Activated CD4-positive, alpha-beta T cell treated with anti-CD3 and anti-CD28 coated beads, Interleukin-2, amount 10 ng/mL, durations not matched to agents 24 days and 14 days (primary cell): ENCODE measurements at regions not wholly inside any gene's neighbourhood (a gene's known extent, or its start where the extent isn't known, plus 50 kb on each side); places are given as distances from the start of the nearest gene placed in this dataset.
"Not testable (repeated sequence)": the region's sequence is repeated elsewhere in the genome, so short reads cannot be mapped to it uniquely, and the experiment has no call there.

Experiments
- DNase-seq: peaks from one replicate; pipeline ENCODE4 v3.0.0; 2022
- H3K27ac Mint-ChIP-seq: one replicate; pipeline ENCODE4 v1.8.0; 2022; ENCODE audit warnings: mild to moderate bottlenecking, mixed read lengths
- H3K27me3 Mint-ChIP-seq: one replicate; pipeline ENCODE4 v1.8.0; 2022; ENCODE audit warnings: mixed read lengths
- H3K36me3 Mint-ChIP-seq: one replicate; pipeline ENCODE4 v1.8.0; 2022; ENCODE audit warnings: low read depth, mild to moderate bottlenecking, mixed read lengths
- H3K4me1 Mint-ChIP-seq: one replicate; pipeline ENCODE4 v1.8.0; 2021; ENCODE audit warnings: mixed read lengths
- H3K4me3 Mint-ChIP-seq: one replicate; pipeline ENCODE4 v1.8.0; 2022; ENCODE audit warnings: mild to moderate bottlenecking, moderate library complexity, mixed read lengths
- H3K9me3 Mint-ChIP-seq: one replicate; pipeline ENCODE4 v1.8.0; 2021; ENCODE audit warnings: mixed read lengths
- intact Hi-C: fragments of 100-400 bp; cut with micrococcal nuclease; formaldehyde crosslinking; loops from one replicate; pipeline ENCODE4 v1.15.1; 2023

DNA sequence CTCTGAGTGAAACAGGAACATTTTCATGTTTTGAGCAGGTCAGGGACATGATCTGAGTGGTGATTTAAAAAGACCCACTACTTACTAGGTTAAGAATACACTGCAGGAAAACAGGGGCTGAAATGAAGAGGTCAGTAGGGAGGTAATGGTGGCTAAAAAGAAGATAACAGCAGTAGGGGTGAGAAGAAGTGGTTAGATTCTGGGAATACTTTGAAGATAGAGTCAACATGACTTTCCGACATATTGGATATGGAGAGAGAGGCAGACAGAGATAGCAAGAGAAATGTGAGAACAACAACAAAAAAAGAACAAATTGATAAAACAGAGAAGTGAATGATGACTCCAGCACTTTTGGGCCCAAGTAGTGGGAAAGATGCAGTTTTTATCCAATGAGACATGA is 168.0 kb downstream of the ALX1 start:
- H3K27me3 Mint-ChIP-seq: no peaks in the 10 kb centered on the region
- no peak overlapping the region for H3K4me3 Mint-ChIP-seq
- H3K36me3 Mint-ChIP-seq: no peaks in the 10 kb centered on the region
- no peaks in the 10 kb centered on the region for H3K4me1 Mint-ChIP-seq
- no peak for DNase-seq
- intact Hi-C loops: loop anchor here (5.0 kb wide), 1 partner anchor 371 kb away; no protein-coding TSS in a partner anchor
- H3K9me3 Mint-ChIP-seq: no peaks in the 10 kb centered on the region
- no peak overlapping the region for H3K27ac Mint-ChIP-seq

DNA sequence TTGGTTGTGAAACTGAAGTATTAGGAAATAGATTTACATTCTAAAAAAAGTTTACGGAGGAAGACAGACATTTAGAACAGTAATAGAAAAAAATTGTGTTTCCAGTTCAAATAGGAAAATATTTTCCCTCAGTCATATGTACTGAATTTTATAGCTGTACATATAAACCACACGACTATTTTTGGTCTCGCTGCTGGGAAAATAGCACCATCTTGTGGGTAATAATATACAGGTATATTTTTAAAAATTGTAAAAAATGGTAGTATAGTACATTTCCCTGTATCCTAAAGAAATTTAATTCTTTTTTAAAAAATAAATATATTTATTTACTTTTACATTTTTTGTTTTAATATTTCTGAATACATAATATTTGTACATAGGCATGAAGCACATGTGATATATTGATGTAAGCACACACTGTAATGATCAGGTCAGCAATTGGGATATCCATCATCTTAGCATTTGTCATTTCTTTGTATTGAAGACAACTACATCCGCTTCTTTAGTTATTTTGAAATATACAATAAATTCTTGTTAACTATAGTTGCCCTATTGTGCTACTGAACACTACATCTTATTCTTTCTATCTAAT is 168.6 kb downstream of the ALX1 start:
- H3K27me3 Mint-ChIP-seq: no peaks in the 10 kb centered on the region
- H3K27ac Mint-ChIP-seq: no peak overlapping the region
- H3K9me3 Mint-ChIP-seq: no peaks in the 10 kb centered on the region
- DNase-seq: no peak
- no peaks in the 10 kb centered on the region for H3K4me1 Mint-ChIP-seq
- H3K36me3 Mint-ChIP-seq: no peaks in the 10 kb centered on the region
- H3K4me3 Mint-ChIP-seq: no peak overlapping the region
- intact Hi-C loops: loop anchor here (5.0 kb wide), 1 partner anchor 371 kb away; no protein-coding TSS in a partner anchor

DNA sequence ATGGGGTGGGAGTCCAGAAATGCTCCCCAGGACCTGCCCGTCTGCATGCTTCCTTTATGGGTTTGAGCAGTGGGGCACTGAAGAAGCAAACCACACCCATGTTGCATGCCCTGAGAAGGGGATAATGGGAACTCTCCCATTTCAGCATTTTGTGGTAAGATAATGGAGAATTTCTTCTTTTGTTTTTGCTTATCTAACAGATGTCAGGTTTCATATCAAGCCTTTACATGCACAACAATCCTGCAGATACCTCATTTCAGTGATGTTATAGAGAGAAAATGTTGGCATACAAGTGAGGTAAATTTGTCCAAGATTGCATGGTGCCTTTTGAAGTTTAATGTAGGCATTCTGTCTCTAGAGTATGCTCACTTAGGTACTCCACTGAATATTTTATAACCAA is 177.0 kb downstream of the ALX1 start:
- DNase-seq: no peak
- no peaks in the 10 kb centered on the region for H3K36me3 Mint-ChIP-seq
- H3K27ac Mint-ChIP-seq: no peak overlapping the region
- intact Hi-C loops: no loop called here
- no peaks in the 10 kb centered on the region for H3K27me3 Mint-ChIP-seq
- no peaks in the 10 kb centered on the region for H3K9me3 Mint-ChIP-seq
- no peak overlapping the region for H3K4me3 Mint-ChIP-seq
- no peaks in the 10 kb centered on the region for H3K4me1 Mint-ChIP-seq

DNA sequence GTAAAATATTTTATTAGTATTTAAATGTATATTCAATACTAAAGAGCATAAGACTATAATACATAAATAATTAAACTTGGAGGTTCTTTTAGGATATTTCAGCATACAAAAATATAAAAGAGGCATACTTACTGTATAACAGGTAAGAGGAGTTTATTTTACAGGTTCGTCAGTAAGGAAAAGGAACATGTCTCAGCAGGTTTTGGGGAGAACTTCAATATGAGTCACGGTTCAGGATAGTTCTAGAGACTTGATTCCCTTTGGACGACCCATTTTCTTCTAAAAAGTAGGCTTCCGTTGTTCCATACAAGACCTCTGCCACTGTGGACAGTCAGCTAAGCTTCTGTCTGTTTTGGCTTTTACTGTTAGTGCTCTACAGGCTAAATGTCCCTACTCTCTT is 181.1 kb downstream of the ALX1 start:
- Mint-ChIP-seq H3K27ac (no peak overlapping the region), H3K27me3 (no peaks in the 10 kb centered on the region), H3K4me1 (no peaks in the 10 kb centered on the region), H3K9me3 (no peaks in the 10 kb centered on the region), H3K4me3 (no peak overlapping the region), H3K36me3 (no peaks in the 10 kb centered on the region)
- intact Hi-C loops: no loop called here
- no peak for DNase-seq

DNA sequence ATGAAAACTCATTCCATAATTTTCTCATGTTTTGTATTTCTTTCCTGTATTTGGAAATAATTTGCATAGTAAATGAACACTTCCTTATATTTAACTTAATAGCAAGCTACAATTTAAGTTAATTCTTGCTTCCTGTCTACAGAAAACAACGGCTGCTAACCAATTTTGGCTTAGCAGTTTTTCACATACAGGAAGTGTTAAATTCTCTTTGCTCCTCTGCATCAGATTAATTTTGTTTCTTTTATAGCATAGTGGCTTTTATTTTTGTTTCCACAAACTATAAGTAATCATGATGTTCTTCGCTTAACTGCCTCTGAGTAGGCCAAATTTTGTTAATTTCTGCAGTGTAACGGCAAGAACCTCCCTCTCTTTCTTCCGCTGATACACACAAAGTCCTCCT is 182.9 kb downstream of the ALX1 start:
- Mint-ChIP-seq H3K27me3 (peaks cover 4% of the 10 kb centered on the region), H3K4me3 (no peak overlapping the region)

DNA sequence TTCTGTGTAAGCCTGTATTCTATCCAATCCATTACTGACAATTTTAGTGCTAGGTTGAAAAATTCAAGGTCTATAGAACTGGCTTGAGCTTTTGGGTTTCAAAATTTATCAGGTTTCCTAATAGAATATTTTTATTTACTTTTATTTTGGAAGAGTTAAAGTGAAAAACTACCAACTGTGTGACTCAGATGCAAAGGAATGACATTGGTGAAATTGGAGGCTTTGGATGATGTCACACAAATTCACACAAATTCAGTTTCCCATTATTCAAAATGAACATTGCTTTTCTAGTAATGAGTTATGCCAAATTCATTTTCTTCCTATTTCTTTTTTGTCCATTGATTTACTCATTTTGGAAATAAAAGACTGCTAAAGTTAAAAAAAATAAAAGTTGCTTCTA is 186.9 kb downstream of the ALX1 start:
- Mint-ChIP-seq H3K27me3 (peaks cover 7% of the 10 kb centered on the region), H3K36me3 (no peaks in the 10 kb centered on the region), H3K4me3 (no peak overlapping the region), H3K9me3 (no peaks in the 10 kb centered on the region), H3K27ac (no peak overlapping the region), H3K4me1 (peaks cover 16% of the 10 kb centered on the region)
- DNase-seq: no peak
- intact Hi-C loops: no loop called here

More for the DNA sequence above, 182.9 kb downstream of the ALX1 start:
- H3K36me3 Mint-ChIP-seq: no peaks in the 10 kb centered on the region
- DNase-seq: no peak
- H3K9me3 Mint-ChIP-seq: no peaks in the 10 kb centered on the region
- H3K4me1 Mint-ChIP-seq: no peaks in the 10 kb centered on the region
- H3K27ac Mint-ChIP-seq: no peak overlapping the region
- intact Hi-C loops: no loop called here

DNA sequence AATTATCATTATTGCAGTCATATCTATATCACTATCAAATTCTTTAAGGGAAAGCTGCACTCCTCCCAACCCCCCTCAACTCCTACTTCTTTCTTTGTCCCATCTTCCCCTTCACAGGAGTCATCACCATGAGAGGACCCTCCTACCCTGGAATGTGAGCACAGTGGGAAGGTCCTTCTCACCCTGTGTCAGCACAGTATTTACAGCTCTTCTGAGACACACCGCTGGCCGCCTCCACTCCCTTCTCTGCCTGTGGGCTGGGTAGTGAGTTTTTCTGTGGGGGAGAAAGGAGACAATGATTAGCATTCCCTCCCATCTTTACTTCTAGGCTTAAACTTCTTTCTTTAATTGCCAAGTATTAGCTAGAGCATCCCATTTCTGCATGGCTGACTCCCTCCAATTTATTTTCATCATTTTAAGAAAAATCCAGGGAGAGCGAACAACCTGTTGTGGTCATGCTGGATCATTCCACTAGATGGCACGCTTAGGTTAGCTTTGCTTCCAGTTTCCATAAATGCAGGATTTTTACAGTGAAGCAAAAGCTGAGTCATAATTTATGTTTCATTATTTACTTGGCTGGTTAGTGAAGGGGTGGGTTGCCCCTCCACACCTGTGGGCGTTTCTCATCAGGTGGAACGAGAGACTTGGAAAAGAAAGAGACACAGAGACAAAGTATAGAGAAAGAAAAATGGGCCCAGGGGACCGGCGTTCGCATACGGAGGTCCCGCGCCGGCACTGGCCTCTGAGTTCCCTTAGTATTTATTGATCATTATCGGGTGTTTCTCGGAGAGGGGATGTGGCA is 188.5 kb downstream of the ALX1 start:
- H3K4me3 Mint-ChIP-seq: peak overlapping the region; percentile 77
- no peaks in the 10 kb centered on the region for H3K9me3 Mint-ChIP-seq
- peak; percentile 82 for DNase-seq
- peaks cover 16% of the 10 kb centered on the region for H3K4me1 Mint-ChIP-seq
- intact Hi-C loops: loop anchor here (1.0 kb wide), 3 partner anchors 399 to 452 kb away; no protein-coding TSS in a partner anchor
- peaks cover 11% of the 10 kb centered on the region for H3K27me3 Mint-ChIP-seq
- H3K36me3 Mint-ChIP-seq: no peaks in the 10 kb centered on the region
- peak overlapping the region; percentile 38 for H3K27ac Mint-ChIP-seq

DNA sequence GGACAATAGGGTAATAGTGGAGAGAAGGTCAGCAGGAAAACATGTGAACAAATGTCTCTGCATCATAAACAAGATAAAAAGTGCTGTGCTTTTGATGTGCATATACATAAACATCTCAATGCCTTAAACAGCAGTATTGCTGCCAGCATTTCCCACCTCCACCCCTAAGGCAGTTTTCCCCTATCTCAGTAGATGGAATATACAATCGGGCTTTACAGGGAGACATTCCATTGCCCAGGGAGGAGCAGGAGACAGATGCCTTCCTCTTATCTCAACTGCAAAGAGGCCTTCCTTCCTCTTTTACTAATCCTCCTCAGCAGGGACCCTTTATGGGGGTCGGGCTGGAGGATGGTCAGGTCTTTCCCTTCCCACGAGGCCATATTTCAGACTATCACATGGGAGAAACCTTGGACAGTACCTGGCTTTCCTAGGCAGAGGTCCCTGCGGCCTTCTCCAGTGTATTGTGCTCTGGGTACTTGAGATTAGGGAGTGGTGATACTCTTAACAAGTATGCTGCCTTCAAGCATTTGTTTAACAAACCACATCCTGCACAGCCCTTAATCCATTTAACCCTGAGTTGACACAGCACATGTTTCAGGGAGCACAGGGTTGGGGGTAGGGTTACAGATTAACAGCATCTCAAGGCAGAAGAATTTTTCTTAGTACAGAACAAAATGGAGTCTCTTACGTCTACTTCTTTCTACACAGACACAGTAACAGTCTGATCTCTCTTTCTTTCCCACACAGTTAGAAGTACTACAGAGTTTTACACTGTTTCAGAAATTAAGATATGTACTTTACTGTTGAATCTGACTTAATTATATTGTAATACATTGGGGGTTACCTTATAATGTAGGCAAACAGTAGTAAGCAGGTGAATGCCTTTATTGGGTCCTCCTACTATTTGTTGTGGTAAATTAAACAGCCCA is 189.4 kb downstream of the ALX1 start:
- DNase-seq: peak; percentile 58
- not testable (repeated sequence) for H3K9me3 Mint-ChIP-seq, H3K36me3 Mint-ChIP-seq
- intact Hi-C loops: loop anchor here (1.0 kb wide), 1 partner anchor 398 kb away; no protein-coding TSS in a partner anchor
- Mint-ChIP-seq H3K27me3 (peaks cover 11% of the 10 kb centered on the region), H3K27ac (peak overlapping the region; percentile 38), H3K4me3 (peak overlapping the region; percentile 77), H3K4me1 (peaks cover 16% of the 10 kb centered on the region)

DNA sequence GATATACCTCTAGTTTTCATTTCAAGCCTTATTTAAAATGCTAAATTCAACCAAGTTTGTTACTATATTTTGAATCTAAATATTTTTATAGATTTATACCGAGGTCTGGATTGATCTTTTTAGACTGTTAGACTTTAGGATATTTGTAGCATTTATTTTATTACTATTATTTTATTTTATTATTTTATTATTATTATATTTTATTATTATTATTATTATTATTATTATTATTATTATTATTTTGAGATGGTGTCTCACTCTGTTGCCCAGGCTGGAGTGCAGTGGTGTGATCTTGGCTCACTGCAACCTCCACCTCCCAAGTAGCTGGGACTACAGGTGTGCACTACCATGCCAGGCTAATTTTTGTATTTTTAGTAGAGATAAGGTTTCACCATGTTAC is 195.3 kb downstream of the ALX1 start:
- H3K9me3 Mint-ChIP-seq, H3K36me3 Mint-ChIP-seq, DNase-seq, H3K4me1 Mint-ChIP-seq, H3K27me3 Mint-ChIP-seq, intact Hi-C loops, H3K27ac Mint-ChIP-seq, H3K4me3 Mint-ChIP-seq: not testable (repeated sequence)

DNA sequence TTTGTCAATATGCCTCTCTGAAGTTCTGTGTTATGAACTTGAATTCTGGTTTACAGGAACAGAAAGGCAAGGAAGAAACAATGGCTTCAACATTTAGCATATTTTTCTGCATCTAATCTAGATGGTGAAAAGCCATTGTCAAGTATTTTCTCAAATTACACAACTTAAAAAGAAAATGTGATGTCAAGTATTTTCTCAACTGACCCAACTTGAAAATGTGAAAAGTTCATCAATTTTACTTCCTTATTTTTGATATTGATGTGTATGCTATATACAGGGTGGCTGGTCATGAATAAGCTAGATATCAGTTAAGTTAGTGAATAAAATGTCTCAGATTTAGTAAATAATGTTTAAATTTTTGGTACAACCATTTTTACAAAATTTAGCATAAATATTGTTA is 196.7 kb downstream of the ALX1 start:
- Mint-ChIP-seq H3K27me3 (peaks cover 4% of the 10 kb centered on the region), H3K9me3 (no peaks in the 10 kb centered on the region), H3K4me1 (no peaks in the 10 kb centered on the region), H3K27ac (no peak overlapping the region), H3K36me3 (no peaks in the 10 kb centered on the region), H3K4me3 (no peak overlapping the region)
- intact Hi-C loops: no loop called here
- DNase-seq: no peak

DNA sequence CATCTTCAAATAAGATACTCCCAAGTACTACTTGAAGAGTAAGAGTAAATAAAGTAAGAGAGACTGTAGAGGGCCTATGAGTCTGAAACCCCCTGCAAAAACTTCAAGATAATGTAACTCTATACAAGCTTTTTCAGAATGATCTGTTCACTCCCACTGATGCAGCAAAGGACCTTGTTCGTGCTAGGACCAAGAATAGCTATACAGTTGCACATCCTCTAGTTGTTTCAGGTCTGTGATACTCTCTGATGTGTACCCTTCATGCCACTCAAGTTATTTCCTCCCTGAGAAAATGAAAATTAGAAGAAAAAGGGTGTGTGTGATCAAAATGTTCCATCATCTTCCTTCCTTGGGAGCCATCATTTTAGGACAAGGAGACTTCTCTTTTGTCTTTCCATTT is 204.4 kb downstream of the ALX1 start:
- no peaks in the 10 kb centered on the region for H3K9me3 Mint-ChIP-seq
- no peaks in the 10 kb centered on the region for H3K36me3 Mint-ChIP-seq
- no peak for DNase-seq
- no peak overlapping the region for H3K27ac Mint-ChIP-seq
- no peaks in the 10 kb centered on the region for H3K4me1 Mint-ChIP-seq
- no peak overlapping the region for H3K4me3 Mint-ChIP-seq
- intact Hi-C loops: no loop called here
- H3K27me3 Mint-ChIP-seq: no peaks in the 10 kb centered on the region

DNA sequence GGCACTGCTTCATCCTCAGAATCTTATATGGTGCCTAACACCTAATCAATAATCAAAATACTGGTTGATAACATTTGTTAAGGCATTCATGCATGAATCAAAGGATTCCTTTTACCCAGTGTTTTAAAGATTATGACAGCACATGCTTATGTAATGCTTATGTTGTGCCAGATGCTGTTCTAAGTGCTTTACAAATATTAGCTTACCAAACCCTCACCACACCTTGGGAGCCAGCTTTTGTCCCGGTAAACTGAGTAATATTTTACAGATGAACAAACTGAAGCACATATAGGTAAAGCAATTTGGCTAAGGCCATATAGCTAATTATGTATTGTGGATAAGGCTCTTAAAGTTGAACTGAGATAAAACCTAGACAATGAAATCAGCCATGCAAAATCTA is 209.2 kb downstream of the ALX1 start:
- Mint-ChIP-seq H3K9me3 (no peaks in the 10 kb centered on the region), H3K4me1 (no peaks in the 10 kb centered on the region), H3K27me3 (no peaks in the 10 kb centered on the region), H3K27ac (no peak overlapping the region), H3K4me3 (no peak overlapping the region), H3K36me3 (no peaks in the 10 kb centered on the region)
- intact Hi-C loops: no loop called here
- DNase-seq: no peak

DNA sequence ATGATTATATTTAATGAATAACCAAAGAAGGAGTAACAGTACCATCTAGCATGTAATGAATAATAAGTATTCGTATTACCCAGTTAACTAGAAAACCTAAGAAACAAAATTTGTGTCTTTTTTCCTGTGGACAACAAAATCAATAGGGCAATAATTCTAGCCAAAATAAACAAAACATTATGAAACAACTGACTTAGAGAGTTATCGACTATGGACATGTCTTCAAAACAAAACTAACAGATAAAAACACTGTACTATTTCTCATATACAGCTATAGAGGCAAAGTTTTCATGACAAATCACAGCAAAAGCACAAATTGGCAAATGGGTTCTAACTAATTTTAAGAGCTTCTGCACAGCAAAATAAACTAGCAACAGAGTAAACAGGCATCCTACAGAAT is 224.1 kb downstream of the ALX1 start:
- intact Hi-C loops: no loop called here
- no peaks in the 10 kb centered on the region for H3K27me3 Mint-ChIP-seq
- no peaks in the 10 kb centered on the region for H3K4me1 Mint-ChIP-seq
- H3K9me3 Mint-ChIP-seq: no peaks in the 10 kb centered on the region
- no peak overlapping the region for H3K27ac Mint-ChIP-seq
- DNase-seq: no peak
- no peak overlapping the region for H3K4me3 Mint-ChIP-seq
- no peaks in the 10 kb centered on the region for H3K36me3 Mint-ChIP-seq

DNA sequence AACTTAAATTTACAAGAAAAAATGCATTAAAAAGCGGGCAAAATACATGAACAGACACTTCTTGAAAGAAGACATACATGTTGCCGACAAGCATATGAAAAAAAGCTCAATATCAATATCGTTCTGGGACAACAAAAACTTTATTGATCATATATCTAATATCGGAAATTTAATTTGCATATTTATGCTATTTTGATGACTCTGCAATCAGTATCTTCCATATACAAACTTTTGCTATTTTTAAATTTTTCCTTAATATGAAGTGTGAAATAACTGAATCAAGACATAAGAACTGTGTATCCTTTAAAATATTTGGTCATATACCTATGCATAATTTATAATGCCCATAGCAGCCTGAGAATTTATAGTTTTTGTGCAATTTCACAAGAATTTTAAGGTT is 224.6 kb downstream of the ALX1 start:
- no peak overlapping the region for H3K4me3 Mint-ChIP-seq
- H3K27ac Mint-ChIP-seq: no peak overlapping the region
- no peaks in the 10 kb centered on the region for H3K27me3 Mint-ChIP-seq
- H3K9me3 Mint-ChIP-seq: no peaks in the 10 kb centered on the region
- no peak for DNase-seq
- H3K36me3 Mint-ChIP-seq: no peaks in the 10 kb centered on the region
- intact Hi-C loops: no loop called here
- no peaks in the 10 kb centered on the region for H3K4me1 Mint-ChIP-seq
